Daoy (cell line): ENCODE measurements at regions not wholly inside any gene's neighbourhood (a gene's known extent, or its start where the extent isn't known, plus 50 kb on each side); places are given as distances from the start of the nearest gene placed in this dataset.

Experiments
- DNase-seq: peaks from one replicate; pipeline ENCODE4 v3.0.0-alpha.2; 2015; ENCODE audit warnings: low read depth

DNA sequence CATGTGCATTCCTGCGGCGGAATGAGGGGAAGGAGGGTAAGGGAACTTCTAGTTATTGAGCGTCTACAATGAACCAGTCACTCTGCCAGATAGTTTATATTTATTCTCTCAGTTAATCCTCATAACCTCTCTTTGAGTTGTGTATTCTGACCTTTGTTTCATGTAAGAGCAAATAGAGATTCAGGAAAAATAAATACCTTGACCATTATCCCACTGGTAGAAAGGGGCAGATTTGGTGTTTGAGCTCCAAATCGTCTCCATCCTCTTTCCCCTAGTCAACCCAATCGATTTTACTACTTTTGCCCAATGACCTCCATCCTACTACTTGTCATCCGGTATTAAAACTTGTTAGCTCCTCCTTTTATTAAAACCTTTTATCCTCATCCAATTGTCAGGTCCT lies 157.1 kb upstream of the SESN3 start:
- DNase-seq = no peak

DNA sequence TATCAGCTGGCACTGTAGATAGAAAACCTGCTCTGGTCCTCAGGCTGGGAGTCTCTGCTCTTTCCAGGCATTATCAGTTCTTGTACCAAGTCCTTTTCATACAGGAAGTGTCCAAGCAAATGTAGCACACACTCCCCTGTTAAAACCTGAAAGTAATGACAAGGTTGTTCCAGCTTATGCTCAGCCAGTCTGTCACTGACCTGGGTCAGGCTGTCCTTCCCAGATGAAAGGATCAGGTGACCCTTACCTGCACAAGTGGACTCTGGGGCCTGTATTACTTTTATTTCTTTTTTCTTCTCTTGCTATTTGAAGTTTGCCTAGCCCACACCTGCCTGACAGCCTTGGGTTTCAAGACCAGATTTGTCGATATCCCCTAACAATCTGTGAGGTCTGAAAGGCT lies 156.3 kb upstream of the SESN3 start:
- DNase-seq = no peak

DNA sequence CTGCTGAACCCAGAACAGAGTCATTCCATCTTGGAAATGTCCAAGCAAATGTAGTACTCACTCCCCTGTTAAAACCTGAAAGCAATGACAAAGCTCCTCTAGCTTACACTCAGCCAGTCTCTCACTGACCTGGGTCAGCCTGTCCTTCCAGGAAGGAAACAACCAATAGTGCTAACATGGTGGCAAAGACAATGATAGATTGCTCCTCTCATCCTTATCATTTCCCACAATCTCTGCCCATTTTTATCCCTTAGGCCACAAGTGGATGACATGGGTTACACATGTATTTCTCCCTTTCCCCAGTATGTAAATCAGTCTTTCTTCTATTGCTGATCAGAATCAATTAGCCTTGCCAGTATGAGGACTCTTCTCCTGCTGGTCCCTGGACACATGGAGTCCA lies 154.6 kb upstream of the SESN3 start:
- no peak for DNase-seq

DNA sequence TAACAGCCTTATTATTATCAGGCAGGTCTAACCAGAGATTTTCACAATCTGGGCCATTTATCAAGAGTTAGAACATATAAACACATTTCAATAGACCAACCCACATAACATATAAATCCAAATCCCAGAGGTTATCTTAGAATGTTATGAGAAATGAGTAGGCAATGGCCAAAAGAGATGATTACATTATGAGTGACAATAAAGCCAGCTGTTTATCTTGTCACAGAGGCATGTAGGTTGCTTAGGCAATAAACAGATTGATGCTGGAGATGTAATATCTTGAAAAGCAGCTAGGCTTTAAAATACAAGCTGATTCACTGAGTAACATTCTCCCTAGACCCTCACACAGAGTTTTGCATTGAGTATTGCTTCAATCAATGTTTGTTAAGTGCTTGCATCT lies 148.5 kb upstream of the SESN3 start:
- DNase-seq = no peak

DNA sequence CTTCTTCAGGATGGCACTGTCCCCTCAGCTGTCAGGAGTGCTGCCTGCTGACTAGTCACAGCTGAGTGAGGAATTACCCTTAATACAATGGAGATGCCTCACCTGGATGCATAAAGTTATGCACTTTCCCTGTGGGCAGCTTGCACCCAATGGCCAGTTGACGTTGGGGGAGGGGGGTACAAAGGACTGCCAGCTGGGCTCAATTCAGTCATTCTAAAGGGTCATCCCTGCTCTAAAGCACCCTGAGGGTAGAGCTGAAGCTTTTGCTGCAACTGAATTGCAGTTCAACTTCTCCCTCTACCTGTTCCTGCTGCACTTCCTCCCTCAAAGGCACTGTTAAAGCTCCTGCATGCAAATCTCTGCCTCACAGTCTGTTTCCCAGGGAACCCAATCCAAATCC lies 147.8 kb upstream of the SESN3 start:
- no peak for DNase-seq

DNA sequence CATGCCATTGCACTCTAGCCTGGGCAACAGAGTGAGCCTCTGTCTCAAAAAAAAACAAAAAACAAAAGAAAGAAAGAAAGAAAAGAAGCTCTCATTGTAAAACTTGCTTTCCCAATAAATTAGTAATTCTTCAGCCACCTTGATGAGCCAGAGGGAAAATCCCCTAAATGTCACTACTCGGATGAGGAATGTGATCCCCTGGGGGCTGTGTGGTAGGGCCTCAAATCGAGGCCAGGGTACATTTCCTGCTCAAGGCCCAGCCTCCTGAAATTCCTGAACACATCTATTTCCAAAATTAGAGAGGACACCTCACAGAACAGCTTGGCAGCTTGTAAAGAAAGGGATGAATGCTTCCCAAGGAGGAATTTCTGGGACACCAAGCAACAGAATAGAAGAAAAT lies 147.1 kb upstream of the SESN3 start:
- peak; percentile 47 for DNase-seq

DNA sequence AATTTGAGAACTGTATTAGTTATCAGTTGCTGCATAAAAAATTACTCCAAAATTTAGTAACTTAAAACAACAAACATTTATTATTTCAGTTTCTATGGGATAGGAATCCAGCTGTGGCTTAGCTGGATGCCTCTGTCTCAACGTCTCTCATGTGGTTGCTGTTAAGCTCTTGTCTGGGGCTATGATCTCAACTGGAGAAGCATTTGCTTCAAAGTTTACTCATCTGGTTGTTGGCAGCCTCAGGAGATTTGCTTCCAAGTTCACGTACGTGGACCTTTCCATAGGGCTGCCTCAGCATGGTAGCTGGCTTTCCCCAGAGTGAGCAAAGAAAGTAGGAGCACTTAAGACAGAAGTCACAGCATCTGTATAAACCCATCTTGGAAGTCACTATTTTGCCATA lies 144.9 kb upstream of the SESN3 start:
- peak; percentile 60 for DNase-seq

DNA sequence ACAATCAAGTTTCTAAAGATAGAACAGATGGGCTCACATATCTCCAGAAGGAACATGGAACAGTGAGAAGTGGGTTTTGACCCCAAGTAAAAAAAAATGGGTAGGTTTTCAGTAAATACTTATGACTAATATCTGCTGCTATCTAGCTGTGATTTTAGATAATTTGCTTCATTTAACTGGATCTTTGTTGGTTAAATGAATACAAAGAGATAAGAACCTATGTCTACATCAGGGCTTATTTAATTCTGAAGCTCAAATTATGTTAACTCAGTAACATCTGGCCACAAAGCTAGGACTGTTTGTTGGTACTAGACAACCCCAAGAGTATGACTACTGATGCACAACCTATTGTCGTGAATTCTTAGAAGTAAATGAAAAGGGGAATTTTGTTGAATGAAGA lies 144.4 kb upstream of the SESN3 start:
- no peak for DNase-seq

DNA sequence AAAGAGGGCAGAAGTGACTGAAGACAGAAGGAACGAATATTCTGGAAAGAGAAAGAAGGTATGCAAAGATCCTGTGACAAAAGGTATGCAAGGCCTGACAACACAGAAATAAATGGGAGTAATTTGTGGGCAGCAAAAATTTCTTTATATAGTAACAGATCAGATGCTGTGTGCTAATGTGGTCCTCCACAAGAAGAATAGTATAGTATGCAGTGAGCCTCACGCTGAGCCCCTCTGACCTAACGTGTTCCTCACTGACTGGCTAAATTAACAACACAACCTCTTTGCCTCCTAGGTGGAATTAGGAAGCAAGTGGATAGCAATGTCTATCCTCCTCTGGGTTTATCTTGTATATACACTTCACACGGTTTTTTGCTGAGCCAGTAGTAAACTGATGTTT lies 143.1 kb upstream of the SESN3 start:
- DNase-seq = no peak

DNA sequence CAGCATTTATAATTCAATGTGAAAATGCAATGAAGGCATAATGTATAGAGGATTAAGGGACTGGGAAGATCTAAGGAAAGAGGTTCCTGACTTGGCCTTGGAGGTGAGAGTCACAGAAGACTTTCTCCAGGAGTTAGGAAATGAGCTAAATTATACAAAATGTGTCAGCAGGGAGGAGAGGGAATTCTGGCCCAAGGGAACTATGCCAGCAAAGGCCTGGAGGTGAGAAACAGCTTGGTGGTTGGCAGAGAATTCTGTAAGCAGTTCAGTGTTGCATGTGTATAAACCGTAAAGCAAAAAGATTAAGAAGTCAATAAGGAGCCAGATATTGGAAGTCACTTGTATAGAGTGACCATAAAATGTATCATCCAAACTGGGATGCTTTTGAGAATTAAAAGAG lies 142.2 kb upstream of the SESN3 start:
- DNase-seq = no peak

DNA sequence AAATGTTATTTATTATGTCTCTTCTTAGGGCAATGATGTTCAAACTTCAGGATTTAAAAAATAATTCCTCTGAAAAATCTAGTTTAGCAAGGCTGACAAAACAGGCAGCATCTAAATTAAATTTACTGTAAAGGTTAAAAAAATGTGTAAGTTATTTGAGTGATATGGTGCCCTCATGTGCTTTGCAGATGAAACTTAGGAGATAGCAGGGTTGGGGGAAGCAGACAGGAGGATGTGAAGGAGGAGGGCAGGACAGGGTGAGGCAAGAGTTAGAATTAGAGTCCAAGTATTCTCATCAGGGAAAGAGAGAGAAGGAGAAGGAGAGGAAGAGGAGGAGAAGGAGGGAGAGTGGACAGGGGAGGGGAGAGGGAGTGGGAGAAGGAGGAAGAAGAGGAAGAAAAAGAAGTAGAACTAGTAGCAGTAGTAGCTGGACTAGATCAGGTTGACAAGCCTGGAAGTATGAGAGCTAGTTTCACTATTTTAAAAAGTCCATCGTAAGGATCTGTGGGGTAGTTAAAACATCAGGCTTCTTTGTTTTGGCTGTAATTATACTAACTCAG lies 141.2 kb upstream of the SESN3 start:
- DNase-seq = no peak

DNA sequence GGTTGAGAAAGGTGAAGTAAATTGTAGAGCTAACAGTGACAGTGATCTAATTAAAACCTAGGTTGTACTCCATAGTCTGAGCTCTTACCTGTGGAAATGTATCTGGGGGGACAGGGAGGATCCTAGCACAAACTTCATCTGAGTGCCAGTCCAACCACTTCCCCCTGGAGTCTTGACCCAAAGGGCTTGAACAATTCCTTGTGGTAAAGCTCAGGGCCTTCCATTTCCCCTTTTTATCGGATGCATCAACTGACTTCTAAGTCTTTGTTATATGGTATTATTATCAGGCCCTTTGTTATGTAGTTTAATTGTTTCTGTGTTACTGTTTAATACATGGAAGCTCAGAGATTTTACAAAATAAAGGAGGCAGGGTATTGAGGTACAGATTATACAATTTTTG lies 140.2 kb upstream of the SESN3 start:
- no peak for DNase-seq

DNA sequence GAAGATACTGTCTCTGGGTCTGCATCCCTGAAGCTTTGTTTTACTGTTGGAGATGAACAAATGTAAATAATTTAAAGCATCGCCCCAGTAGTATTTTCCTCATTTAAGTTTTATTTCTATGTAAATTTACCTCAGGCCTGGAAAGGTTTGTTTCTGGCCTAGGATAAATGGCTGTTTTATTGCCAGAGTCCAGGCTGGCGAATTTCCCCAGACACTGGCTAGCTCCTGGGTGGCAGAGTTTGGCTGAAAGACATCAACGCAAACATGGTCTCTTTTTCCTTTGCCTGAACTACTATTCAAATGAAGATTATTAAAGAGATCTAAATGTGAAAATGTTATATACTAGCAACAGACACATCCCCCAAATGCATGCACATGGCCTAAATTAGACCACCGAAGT lies 136.7 kb upstream of the SESN3 start:
- DNase-seq = no peak

DNA sequence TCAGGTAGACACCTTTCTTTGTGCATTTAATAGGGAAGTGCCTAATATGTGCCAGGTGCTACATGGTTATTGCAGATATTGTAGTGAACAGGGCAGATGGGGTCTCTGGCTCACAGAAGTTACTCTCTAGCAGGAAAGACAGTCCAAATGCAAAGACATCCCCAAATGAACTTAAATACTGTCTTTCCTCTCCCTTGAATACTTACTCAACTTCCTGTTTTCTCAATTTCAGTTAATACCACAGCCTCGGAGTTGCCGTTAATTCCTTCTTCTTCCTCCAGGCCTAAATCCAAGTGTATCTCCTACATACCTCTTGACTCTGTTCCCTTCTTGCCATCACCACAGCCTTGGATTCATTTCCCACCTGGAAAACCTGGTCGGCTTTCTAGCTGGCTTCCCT lies 134.3 kb upstream of the SESN3 start:
- DNase-seq = no peak

DNA sequence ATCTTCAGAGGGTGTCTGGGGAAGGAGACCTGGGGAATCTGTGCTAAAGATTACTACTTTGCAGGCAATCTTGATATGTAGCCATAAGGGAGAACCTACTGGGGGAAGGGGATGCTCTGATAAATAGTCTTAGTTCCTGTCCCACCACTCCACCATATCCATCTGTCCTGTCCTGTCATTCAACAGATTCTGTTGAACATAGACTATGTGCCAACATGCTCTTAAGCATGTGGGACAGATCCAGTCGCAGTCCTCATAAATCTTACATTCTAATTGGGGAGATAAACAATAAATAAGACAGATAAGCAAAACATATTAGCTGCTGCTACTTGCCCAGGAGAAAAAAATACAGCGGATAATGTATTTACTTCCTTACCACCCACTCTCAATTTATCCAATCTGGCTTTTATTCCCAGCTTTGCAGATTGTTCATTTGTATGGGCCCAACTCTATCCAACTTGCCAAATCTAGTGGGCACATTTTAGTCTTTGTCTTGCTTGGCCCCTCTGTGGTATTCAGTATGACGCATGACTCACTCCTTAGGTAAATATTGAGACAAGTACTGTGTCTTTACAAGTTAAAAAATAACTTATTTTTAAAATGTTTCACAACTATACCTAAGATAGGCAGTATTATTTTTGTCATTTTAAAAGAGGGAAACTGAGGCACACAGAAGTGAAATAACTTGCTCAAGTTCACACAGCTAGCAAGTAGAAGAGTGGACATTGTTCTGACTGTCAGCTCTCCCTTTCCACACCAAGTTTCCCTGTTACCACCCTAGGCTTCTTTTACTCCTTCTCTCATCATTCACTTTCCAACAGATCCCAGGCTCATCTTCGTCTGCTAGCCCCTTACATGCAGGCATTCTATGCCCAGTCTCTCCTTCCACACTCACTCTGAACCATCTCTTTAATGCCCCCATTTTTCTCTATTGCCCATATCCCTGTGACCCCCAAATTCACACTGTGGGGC lies 133.6 kb upstream of the SESN3 start:
- peak; percentile 46 for DNase-seq

DNA sequence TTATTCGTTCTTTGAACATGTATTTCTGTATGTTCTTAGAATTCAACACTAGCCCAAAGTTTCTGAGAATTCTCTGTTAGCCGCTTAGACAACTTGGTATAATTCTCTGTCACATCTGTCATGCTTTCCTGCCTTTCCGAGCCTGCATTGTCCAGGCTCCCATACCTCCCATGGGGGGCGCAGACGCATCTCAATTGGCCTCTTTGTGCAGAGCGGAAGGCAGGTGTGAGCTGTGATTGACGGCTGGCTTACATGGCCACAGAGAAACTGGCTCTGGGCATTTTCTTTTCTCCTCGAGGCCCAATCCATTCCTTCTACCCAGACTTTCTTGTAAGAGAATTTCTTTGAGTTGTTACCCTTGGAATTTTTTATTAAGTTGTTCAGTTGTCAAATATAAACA lies 132.7 kb upstream of the SESN3 start:
- no peak for DNase-seq

DNA sequence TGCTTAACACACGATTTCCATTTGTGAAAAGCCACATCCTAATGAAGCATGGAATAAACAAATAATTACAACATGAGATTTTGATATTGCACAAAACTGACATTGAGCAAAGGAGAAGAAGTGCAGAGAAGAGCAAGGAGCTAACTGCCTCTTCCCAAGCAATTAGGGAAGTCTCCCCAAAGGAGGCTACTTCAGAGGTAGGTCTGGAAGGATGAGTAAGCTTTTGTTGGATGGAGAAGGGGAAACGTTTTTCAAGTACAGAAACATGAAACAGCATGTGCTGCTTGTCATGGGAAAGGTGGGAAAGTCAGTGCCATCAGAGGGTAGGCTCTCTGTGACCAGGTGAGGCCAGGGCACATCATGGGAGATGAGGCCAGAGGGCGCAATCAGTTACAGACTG lies 132.2 kb upstream of the SESN3 start:
- no peak for DNase-seq

DNA sequence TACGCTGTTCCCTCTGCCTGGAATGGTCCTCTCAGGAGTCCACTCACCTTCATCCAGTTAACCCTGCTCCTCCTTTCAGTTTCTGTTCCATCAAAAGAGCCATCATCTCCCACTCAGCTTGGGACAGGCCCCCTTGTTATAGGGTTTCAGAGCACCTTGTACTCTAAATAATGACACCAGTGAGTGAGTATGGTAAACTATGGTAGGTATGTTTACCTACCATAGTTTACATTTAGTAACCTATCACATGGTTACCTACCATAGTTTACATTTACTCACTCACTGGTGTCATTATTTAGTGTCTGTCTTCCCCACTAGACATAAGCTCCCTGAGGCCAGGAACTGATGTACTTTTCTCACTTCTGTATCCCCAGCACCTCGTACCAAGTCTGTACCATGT lies 130.2 kb upstream of the SESN3 start:
- no peak for DNase-seq

DNA sequence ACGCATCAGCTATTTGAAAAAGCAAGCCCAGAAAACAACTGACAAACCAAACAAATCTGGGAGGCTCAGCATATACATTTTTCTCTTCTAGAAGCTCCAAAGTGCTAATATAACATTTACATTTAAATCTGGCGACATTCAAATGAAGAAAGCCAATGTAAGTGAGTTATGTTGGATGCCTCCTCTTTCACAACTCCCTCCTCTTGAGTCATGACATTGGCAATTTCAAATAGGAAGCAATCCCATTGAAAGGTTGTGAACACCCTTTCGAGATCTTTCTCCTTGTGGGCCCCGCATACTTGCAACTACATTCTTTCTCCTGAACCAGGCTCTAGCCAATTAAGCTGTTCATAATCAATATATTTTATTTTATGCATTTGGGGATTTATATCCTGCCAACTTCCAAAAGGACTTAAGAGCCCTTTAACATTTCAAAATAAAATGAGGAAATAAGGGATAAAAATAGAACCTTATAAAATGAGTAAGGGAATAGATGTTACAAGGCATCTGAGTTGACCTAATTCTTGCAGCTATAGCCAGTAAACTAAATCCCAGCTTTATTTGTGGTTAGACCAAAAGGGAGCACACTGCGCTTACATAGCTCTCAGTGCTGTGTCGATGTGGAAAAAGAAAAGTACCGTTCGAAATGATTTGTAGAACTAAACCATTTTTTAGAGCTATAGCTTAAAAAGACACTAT lies 129.5 kb upstream of the SESN3 start:
- no peak for DNase-seq

DNA sequence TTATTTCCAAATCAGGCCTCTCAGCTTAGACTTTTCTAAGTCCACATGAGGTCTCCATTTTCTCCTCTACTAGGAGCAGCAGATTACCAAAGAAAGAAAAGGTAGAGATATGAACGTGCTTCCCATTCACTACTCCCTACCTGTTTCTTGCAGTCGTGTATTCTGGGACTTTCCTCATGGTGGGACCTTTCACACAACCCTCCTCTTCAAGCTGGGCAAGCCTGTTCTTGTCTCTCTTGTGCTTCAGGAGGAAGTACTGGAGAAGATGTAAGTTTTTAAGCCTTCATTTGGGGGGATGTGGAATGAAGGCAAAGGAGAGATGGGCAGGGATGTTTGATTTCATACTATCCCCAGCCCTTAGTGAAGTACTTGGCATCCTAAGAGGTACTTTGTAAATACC lies 128.8 kb upstream of the SESN3 start:
- DNase-seq = no peak

DNA sequence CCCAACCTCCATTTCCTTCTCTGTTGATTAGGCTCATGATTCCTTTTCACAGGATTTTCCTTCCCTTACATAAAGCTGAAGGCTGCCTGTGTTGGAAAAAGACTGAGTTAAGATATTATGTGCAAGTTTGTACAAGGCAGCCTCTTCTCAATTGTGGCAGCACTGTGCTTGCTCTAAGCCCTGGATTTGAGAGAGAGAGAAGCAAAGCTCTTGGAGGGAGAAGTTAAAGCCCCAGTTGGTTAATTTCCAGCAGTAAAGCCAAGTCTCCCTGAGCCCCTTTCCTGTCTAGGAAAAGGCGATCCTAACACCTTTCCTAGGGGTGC lies 128.3 kb upstream of the SESN3 start:
- DNase-seq = no peak

DNA sequence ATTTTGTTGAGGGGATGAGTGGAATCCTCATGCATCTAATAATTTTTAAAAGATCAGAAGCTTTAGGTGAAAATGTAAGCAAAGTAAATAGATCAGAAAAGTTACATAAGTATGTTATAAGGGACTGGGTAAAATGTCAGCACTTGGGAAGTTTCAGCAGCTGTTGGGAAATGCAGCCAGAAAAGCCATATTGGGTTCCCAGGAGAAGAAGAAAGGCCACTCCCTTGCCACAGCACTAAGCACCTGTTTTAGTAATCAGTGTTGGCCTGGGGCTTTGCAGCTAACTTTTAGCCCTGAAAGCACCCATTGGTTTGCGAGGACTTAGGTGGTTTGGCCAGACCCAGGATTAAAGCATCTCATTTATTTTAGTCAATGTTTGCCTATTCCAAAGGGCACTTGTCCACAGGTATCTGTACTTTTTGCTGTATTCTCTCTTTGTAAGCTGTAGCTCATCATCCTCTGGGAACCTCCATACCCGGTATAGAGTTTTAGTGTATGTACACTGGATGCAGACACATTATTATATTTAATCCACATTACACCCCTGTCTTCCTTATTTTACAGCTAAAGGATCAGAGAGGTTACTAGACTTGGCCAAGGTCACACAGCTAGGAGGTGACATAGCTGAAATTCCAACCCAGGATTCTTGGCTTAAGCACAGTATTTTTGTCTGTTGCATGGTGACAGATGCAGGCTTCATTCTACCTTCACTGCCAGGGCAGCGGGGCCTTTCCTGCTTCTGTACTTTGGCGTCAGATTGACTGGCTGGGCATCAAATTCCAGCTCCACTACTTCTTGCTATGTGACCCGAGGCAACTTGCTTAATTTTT lies 127.7 kb upstream of the SESN3 start:
- DNase-seq = no peak
